CD4-positive, alpha-beta T cell treated with Interferon alpha-2 for 1 hour (primary cell): ENCODE measurements at regions not wholly inside any gene's neighbourhood (a gene's known extent, or its start where the extent isn't known, plus 50 kb on each side); places are given as distances from the start of the nearest gene placed in this dataset.

Experiments
- DNase-seq, 2 donors: peaks; one replicate each; pipeline ENCODE4 v3.0.0-alpha.2; 2020 to 2022

- DNase-seq = no peak
Observed at GRCh38 chr5:89441965-89442364, 559.0 kb upstream of the MEF2C start.

- DNase-seq = no peak
Observed at GRCh38 chr5:89440670-89441069, 557.7 kb upstream of the MEF2C start.

GRCh38 chr5:89437450-89438435 lies 554.8 kb upstream of the MEF2C start:
- DNase-seq = no peak

- no peak for DNase-seq
Observed at GRCh38 chr5:89436464-89436863, 553.5 kb upstream of the MEF2C start.

GRCh38 chr5:89435347-89435746 lies 552.4 kb upstream of the MEF2C start:
- no peak for DNase-seq

GRCh38 chr5:89428624-89429023 lies 545.6 kb upstream of the MEF2C start:
- no peak for DNase-seq

- no peak for DNase-seq
Observed at GRCh38 chr5:89425062-89425461, 542.1 kb upstream of the MEF2C start.

GRCh38 chr5:89421035-89421434 lies 538.1 kb upstream of the MEF2C start:
- DNase-seq = no peak

GRCh38 chr5:89418407-89419085 lies 535.6 kb upstream of the MEF2C start:
- no peak for DNase-seq

- DNase-seq = no peak
Observed at GRCh38 chr5:89417990-89418389, 535.0 kb upstream of the MEF2C start.

- DNase-seq = no peak
Observed at GRCh38 chr5:89417515-89417914, 534.5 kb upstream of the MEF2C start.

GRCh38 chr5:89411891-89412290 lies 528.9 kb upstream of the MEF2C start:
- no peak for DNase-seq

GRCh38 chr5:89407054-89407453 lies 524.1 kb upstream of the MEF2C start:
- DNase-seq = no peak

- no peak for DNase-seq
Observed at GRCh38 chr5:89401659-89402058, 518.7 kb upstream of the MEF2C start.

GRCh38 chr5:89401012-89401411 lies 518.0 kb upstream of the MEF2C start:
- no peak for DNase-seq

- DNase-seq = no peak
Observed at GRCh38 chr5:89399548-89399947, 516.6 kb upstream of the MEF2C start.

- DNase-seq = peak in 1 of 2 donors; percentile 10
Observed at GRCh38 chr5:89397096-89397495, 514.1 kb upstream of the MEF2C start.

- DNase-seq = peak; percentile 4 to 10
Observed at GRCh38 chr5:89396278-89396954, 513.4 kb upstream of the MEF2C start.

- no peak for DNase-seq
Observed at GRCh38 chr5:89395111-89395510, 512.1 kb upstream of the MEF2C start.

- DNase-seq = no peak
Observed at GRCh38 chr5:89388872-89389271, 505.9 kb upstream of the MEF2C start.

GRCh38 chr5:89384391-89384790 lies 501.4 kb upstream of the MEF2C start:
- DNase-seq = no peak

GRCh38 chr5:89380635-89381034 lies 497.7 kb upstream of the MEF2C start:
- DNase-seq = no peak

- no peak for DNase-seq
Observed at GRCh38 chr5:89377767-89378455, 494.9 kb upstream of the MEF2C start.
